ENCODE measurements at regions not wholly inside any gene's neighbourhood (a gene's known extent, or its start where the extent isn't known, plus 50 kb on each side); places are given as distances from the start of the nearest gene placed in this dataset.

GRCh38 chr13:111489301-111489700 lies 168.9 kb downstream of the TEX29 start:
- Histone ChIP-seq H3K27me3 (no peaks in the 10 kb centered on the region), H3K9me3 (no peaks in the 10 kb centered on the region), H3K4me3 (ENCODE audit: low read depth in 1 of 2, low read length in 1 of 2) (no peak overlapping the region), H3K27ac (no peak overlapping the region), H3K4me1 (ENCODE audit: control insufficient read depth in 1 of 2, insufficient read depth in 1 of 2, low read depth in 1 of 2, low read length in 1 of 2) (no peaks in the 10 kb centered on the region), H3K36me3 (no peaks in the 10 kb centered on the region)
- no peak for TF ChIP-seq CTCF (IDR thresholded peaks at IDR 0.05)

- H3K27ac ChIP-seq = no peak overlapping the region
- H3K36me3 ChIP-seq = no peaks in the 10 kb centered on the region
- no peaks in the 10 kb centered on the region for H3K9me3 ChIP-seq
- no peak overlapping the region for H3K4me3 ChIP-seq (ENCODE audit: low read depth in 1 of 2, low read length in 1 of 2)
- TF ChIP-seq CTCF (IDR thresholded peaks at IDR 0.05) = no peak
- H3K4me1 ChIP-seq (ENCODE audit: control insufficient read depth in 1 of 2, insufficient read depth in 1 of 2, low read depth in 1 of 2, low read length in 1 of 2) = no peaks in the 10 kb centered on the region
- no peaks in the 10 kb centered on the region for H3K27me3 ChIP-seq
These were observed 170.2 kb downstream of the TEX29 start for GRCh38 chr13:111490611-111491010.

GRCh38 chr13:111491021-111491420 lies 170.6 kb downstream of the TEX29 start:
- Histone ChIP-seq H3K4me3 (ENCODE audit: low read depth in 1 of 2, low read length in 1 of 2) (no peak overlapping the region), H3K27me3 (no peaks in the 10 kb centered on the region), H3K4me1 (ENCODE audit: control insufficient read depth in 1 of 2, insufficient read depth in 1 of 2, low read depth in 1 of 2, low read length in 1 of 2) (no peaks in the 10 kb centered on the region), H3K36me3 (no peaks in the 10 kb centered on the region), H3K27ac (no peak overlapping the region), H3K9me3 (no peaks in the 10 kb centered on the region)
- TF ChIP-seq CTCF (IDR thresholded peaks at IDR 0.05) = no peak

GRCh38 chr13:111491659-111492058 lies 171.2 kb downstream of the TEX29 start:
- Histone ChIP-seq H3K4me1 (ENCODE audit: control insufficient read depth in 1 of 2, insufficient read depth in 1 of 2, low read depth in 1 of 2, low read length in 1 of 2) (no peaks in the 10 kb centered on the region), H3K27ac (no peak overlapping the region), H3K36me3 (no peaks in the 10 kb centered on the region), H3K27me3 (no peaks in the 10 kb centered on the region), H3K4me3 (ENCODE audit: low read depth in 1 of 2, low read length in 1 of 2) (no peak overlapping the region), H3K9me3 (no peaks in the 10 kb centered on the region)
- TF ChIP-seq CTCF (IDR thresholded peaks at IDR 0.05) = no peak

GRCh38 chr13:111492341-111492950 lies 172.0 kb downstream of the TEX29 start:
- H3K36me3 ChIP-seq = no peaks in the 10 kb centered on the region
- H3K27me3 ChIP-seq = no peaks in the 10 kb centered on the region
- H3K27ac ChIP-seq = no peak overlapping the region
- H3K4me3 ChIP-seq (ENCODE audit: low read depth in 1 of 2, low read length in 1 of 2) = no peak overlapping the region
- no peak for TF ChIP-seq CTCF (IDR thresholded peaks at IDR 0.05)
- no peaks in the 10 kb centered on the region for H3K4me1 ChIP-seq (ENCODE audit: control insufficient read depth in 1 of 2, insufficient read depth in 1 of 2, low read depth in 1 of 2, low read length in 1 of 2)
- no peaks in the 10 kb centered on the region for H3K9me3 ChIP-seq

- no peaks in the 10 kb centered on the region for H3K27me3 ChIP-seq
- H3K27ac ChIP-seq = no peak overlapping the region
- no peaks in the 10 kb centered on the region for H3K4me1 ChIP-seq (ENCODE audit: control insufficient read depth in 1 of 2, insufficient read depth in 1 of 2, low read depth in 1 of 2, low read length in 1 of 2)
- H3K9me3 ChIP-seq = no peaks in the 10 kb centered on the region
- no peak for TF ChIP-seq CTCF (IDR thresholded peaks at IDR 0.05)
- no peaks in the 10 kb centered on the region for H3K36me3 ChIP-seq
- no peak overlapping the region for H3K4me3 ChIP-seq (ENCODE audit: low read depth in 1 of 2, low read length in 1 of 2)
These were observed 172.5 kb downstream of the TEX29 start for GRCh38 chr13:111492958-111493357.
